ENCODE measurements at regions not wholly inside any gene's neighbourhood (a gene's known extent, or its start where the extent isn't known, plus 50 kb on each side); places are given as distances from the start of the nearest gene placed in this dataset.

DNA sequence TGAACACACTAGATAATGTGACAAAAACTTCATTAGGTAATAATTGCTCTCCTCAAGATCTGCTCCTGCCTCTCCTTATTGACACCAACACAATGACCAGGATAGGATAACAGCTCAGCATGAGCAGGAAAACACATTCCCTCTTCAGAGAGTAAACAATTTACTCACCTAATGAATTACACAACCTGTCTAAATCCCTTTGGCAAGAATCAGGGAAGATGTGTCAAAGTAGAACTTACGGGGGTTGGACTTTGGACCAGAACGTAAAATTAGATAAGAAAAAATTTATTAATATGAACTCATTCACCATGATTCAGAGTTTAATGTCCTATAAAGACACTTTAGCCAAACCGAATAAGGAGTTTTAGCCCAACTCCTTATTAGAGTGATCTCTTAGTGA lies 512.2 kb downstream of the SATB2 start:
- H3K4me3 ChIP-seq = no peak overlapping the region
- WGBS (ENCODE audit: low lambda C conversion rate, missing lambda C conversion rate) = 75% methylated on average over 3 of the region's 3 CpGs
- no peak overlapping the region for H3K4me2 ChIP-seq
- H3K9me3 ChIP-seq (ENCODE audit: low read depth) = no peaks in the 10 kb centered on the region
- no peak overlapping the region for H2AFZ ChIP-seq
- no peak overlapping the region for H3K27ac ChIP-seq
- no peaks in the 10 kb centered on the region for H4K20me1 ChIP-seq (ENCODE audit: insufficient read depth, poor library complexity, severe bottlenecking)
- no peaks in the 10 kb centered on the region for H3K27me3 ChIP-seq
- TF ChIP-seq CTCF (IDR thresholded peaks at IDR 0.05; ENCODE audit: poor library complexity) (no peak), EZH2 (IDR thresholded peaks at IDR 0.05; ENCODE audit: borderline replicate concordance) (no peak), EZH2phosphoT487 (IDR thresholded peaks at IDR 0.05; ENCODE audit: low read depth, severe bottlenecking, unreplicated experiment) (no peak)
- no peaks in the 10 kb centered on the region for H3K4me1 ChIP-seq (ENCODE audit: insufficient read depth)
- H3K9me2 ChIP-seq (replicated peaks; ENCODE audit: insufficient read depth) = no peaks in the 10 kb centered on the region
- DNase-seq (ENCODE audit: low spot score) = no peak
- no peaks in the 10 kb centered on the region for H3K36me3 ChIP-seq (replicated peaks; ENCODE audit: insufficient read depth, low read depth)
- H3K79me2 ChIP-seq = no peaks in the 10 kb centered on the region

GRCh38 chr2:198930170-198930569 lies 527.6 kb downstream of the SATB2 start:
- Histone ChIP-seq H3K4me1 (ENCODE audit: insufficient read depth) (no peaks in the 10 kb centered on the region), H3K27me3 (no peaks in the 10 kb centered on the region), H3K9me2 (replicated peaks; ENCODE audit: insufficient read depth) (no peaks in the 10 kb centered on the region), H3K79me2 (no peaks in the 10 kb centered on the region), H3K9me3 (ENCODE audit: low read depth) (no peaks in the 10 kb centered on the region), H3K4me2 (no peak overlapping the region), H4K20me1 (ENCODE audit: insufficient read depth, poor library complexity, severe bottlenecking) (no peaks in the 10 kb centered on the region), H3K27ac (no peak overlapping the region), H3K4me3 (no peak overlapping the region), H2AFZ (no peak overlapping the region), H3K36me3 (replicated peaks; ENCODE audit: insufficient read depth, low read depth) (no peaks in the 10 kb centered on the region)
- DNase-seq (ENCODE audit: low spot score) = no peak
- TF ChIP-seq EZH2 (IDR thresholded peaks at IDR 0.05; ENCODE audit: borderline replicate concordance) = no peak
- TF ChIP-seq EZH2phosphoT487 (IDR thresholded peaks at IDR 0.05; ENCODE audit: low read depth, severe bottlenecking, unreplicated experiment) = no peak
- no peak for TF ChIP-seq CTCF (IDR thresholded peaks at IDR 0.05; ENCODE audit: poor library complexity)

GRCh38 chr2:198928026-198928425 lies 529.7 kb downstream of the SATB2 start:
- Histone ChIP-seq H3K4me2 (no peak overlapping the region), H3K27me3 (no peaks in the 10 kb centered on the region), H2AFZ (no peak overlapping the region), H4K20me1 (ENCODE audit: insufficient read depth, poor library complexity, severe bottlenecking) (no peaks in the 10 kb centered on the region), H3K4me1 (ENCODE audit: insufficient read depth) (no peaks in the 10 kb centered on the region), H3K27ac (no peak overlapping the region), H3K4me3 (no peak overlapping the region), H3K79me2 (no peaks in the 10 kb centered on the region), H3K36me3 (replicated peaks; ENCODE audit: insufficient read depth, low read depth) (no peaks in the 10 kb centered on the region), H3K9me2 (replicated peaks; ENCODE audit: insufficient read depth) (no peaks in the 10 kb centered on the region), H3K9me3 (ENCODE audit: low read depth) (no peaks in the 10 kb centered on the region)
- 64% methylated on average over 3 of the region's 3 CpGs for whole genome bisulfite sequencing (ENCODE audit: low lambda C conversion rate, missing lambda C conversion rate)
- DNase-seq (ENCODE audit: low spot score) = no peak
- TF ChIP-seq CTCF (IDR thresholded peaks at IDR 0.05; ENCODE audit: poor library complexity) (no peak), EZH2phosphoT487 (IDR thresholded peaks at IDR 0.05; ENCODE audit: low read depth, severe bottlenecking, unreplicated experiment) (no peak), EZH2 (IDR thresholded peaks at IDR 0.05; ENCODE audit: borderline replicate concordance) (no peak)

All from hepatocyte (in vitro differentiated cells).